ENCODE measurements at regions not wholly inside any gene's neighbourhood (a gene's known extent, or its start where the extent isn't known, plus 50 kb on each side); places are given as distances from the start of the nearest gene placed in this dataset.

DNA sequence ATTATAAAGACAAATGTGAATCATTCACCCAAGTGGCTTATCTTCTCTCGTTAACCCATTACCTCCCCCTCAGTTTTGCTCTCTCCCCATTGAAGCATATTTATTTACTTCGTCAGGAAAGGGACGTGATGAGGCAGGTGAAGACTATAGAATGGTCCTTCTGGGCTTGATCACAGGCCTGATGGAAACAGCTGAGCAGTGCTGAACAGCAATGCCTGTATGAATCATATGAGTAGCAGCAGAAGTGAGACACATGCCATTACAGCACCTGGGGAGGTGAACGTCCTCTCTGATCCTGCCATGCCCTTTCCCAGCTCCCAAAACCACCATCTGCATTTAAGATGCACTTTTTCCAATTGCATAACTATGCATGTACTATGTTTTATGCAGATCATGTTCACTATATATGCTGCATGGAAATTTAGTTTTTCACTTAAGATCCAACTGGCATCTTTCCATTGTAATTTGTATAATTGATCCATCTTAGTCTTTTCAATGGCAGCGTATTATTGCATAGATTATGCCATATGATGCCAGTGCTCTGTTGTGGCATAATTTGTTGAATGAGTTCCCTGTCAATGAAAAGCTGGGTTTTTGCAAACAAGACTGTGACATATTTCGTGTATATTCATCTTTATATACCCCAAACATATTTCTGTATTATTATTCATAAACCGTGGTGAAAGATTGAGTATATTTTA, 105.3 kb downstream of the CXCL12 start:
- TF ChIP-seq TAF1 (IDR thresholded peaks at IDR 0.05; ENCODE audit: borderline replicate concordance, insufficient read depth, low read length) (no peak), POLR2AphosphoS5 (IDR thresholded peaks at IDR 0.05; ENCODE audit: low read depth, low read length) (no peak), SIN3A (IDR thresholded peaks at IDR 0.05; ENCODE audit: borderline replicate concordance, insufficient read depth, low read length) (no peak)

- no peak for TF ChIP-seq REST (IDR thresholded peaks at IDR 0.05; ENCODE audit: insufficient read depth in 1 of 2, low read depth in 2 of 2, low read length in 2 of 2)
- no peak for TF ChIP-seq TAF1 (IDR thresholded peaks at IDR 0.05; ENCODE audit: borderline replicate concordance, insufficient read depth, low read length)
- TF ChIP-seq POLR2AphosphoS5 (IDR thresholded peaks at IDR 0.05; ENCODE audit: low read depth, low read length), result no peak
- no peak for TF ChIP-seq SIN3A (IDR thresholded peaks at IDR 0.05; ENCODE audit: borderline replicate concordance, insufficient read depth, low read length)
- no peak for TF ChIP-seq FOXP2 (optimal IDR thresholded peaks at IDR 0.05; ENCODE audit: borderline replicate concordance, extremely low read depth, extremely low read length, insufficient read depth)
Measured at GRCh38 chr10:44278837-44279324, 106.0 kb downstream of the CXCL12 start.

DNA sequence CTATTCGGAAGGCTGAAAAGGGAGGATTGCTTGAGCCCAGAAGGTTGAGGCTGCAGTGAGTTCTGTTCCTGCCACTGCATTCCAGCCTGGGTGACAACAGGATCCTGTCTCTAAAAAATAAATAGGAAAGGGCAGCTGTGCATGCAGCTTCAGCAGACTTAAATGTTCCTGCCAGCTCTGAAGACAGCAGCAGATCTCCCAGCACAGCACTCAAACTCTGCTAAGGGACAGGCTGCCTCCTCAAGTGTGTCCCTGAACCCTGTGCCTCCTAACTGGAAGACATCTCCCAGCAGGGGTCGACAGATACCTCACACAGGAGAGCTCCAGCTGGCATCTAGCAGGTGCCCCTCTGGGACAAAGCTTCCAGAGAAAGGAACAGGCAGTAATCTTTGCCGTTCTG, 117.9 kb downstream of the CXCL12 start:
- TF ChIP-seq TAF1 (IDR thresholded peaks at IDR 0.05; ENCODE audit: borderline replicate concordance, insufficient read depth, low read length) (no peak), POLR2AphosphoS5 (IDR thresholded peaks at IDR 0.05; ENCODE audit: low read depth, low read length) (no peak), FOXP2 (optimal IDR thresholded peaks at IDR 0.05; ENCODE audit: borderline replicate concordance, extremely low read depth, extremely low read length, insufficient read depth) (no peak), REST (IDR thresholded peaks at IDR 0.05; ENCODE audit: insufficient read depth in 1 of 2, low read depth in 2 of 2, low read length in 2 of 2) (no peak), SIN3A (IDR thresholded peaks at IDR 0.05; ENCODE audit: borderline replicate concordance, insufficient read depth, low read length) (no peak)

GRCh38 chr10:44264244-44264643, 120.7 kb downstream of the CXCL12 start:
- no peak for TF ChIP-seq REST (IDR thresholded peaks at IDR 0.05; ENCODE audit: insufficient read depth in 1 of 2, low read depth in 2 of 2, low read length in 2 of 2)
- no peak for TF ChIP-seq SIN3A (IDR thresholded peaks at IDR 0.05; ENCODE audit: borderline replicate concordance, insufficient read depth, low read length)
- TF ChIP-seq POLR2AphosphoS5 (IDR thresholded peaks at IDR 0.05; ENCODE audit: low read depth, low read length), result no peak
- TF ChIP-seq FOXP2 (optimal IDR thresholded peaks at IDR 0.05; ENCODE audit: borderline replicate concordance, extremely low read depth, extremely low read length, insufficient read depth), result no peak
- TF ChIP-seq TAF1 (IDR thresholded peaks at IDR 0.05; ENCODE audit: borderline replicate concordance, insufficient read depth, low read length), result no peak

DNA sequence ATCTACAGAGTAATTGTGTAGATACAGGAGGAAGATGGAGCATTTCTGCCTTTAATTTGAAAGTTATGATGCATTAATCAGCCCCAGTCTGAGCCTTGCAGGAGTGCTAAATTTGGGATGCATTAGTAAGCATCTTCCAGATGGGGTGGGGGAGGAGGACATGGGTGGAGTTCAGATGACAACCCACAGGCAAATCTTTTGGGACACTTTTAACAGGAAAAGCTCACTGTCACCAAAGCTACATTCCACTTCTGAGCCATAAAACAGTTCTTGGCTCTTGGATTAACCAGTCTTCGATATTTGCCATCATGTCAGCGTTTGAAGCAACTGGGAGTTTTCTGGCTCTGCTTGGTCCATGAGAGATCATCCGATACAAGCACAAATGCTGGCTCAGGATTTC, 121.1 kb downstream of the CXCL12 start:
- TF ChIP-seq SIN3A (IDR thresholded peaks at IDR 0.05; ENCODE audit: borderline replicate concordance, insufficient read depth, low read length), result no peak
- TF ChIP-seq POLR2AphosphoS5 (IDR thresholded peaks at IDR 0.05; ENCODE audit: low read depth, low read length), result no peak
- TF ChIP-seq FOXP2 (optimal IDR thresholded peaks at IDR 0.05; ENCODE audit: borderline replicate concordance, extremely low read depth, extremely low read length, insufficient read depth), result no peak
- TF ChIP-seq REST (IDR thresholded peaks at IDR 0.05; ENCODE audit: insufficient read depth in 1 of 2, low read depth in 2 of 2, low read length in 2 of 2), result no peak
- no peak for TF ChIP-seq TAF1 (IDR thresholded peaks at IDR 0.05; ENCODE audit: borderline replicate concordance, insufficient read depth, low read length)
